ENCODE measurements at regions not wholly inside any gene's neighbourhood (a gene's known extent, or its start where the extent isn't known, plus 50 kb on each side); places are given as distances from the start of the nearest gene placed in this dataset.
"Not testable (repeated sequence)": the region's sequence is repeated elsewhere in the genome, so short reads cannot be mapped to it uniquely, and the experiment has no call there.

DNA sequence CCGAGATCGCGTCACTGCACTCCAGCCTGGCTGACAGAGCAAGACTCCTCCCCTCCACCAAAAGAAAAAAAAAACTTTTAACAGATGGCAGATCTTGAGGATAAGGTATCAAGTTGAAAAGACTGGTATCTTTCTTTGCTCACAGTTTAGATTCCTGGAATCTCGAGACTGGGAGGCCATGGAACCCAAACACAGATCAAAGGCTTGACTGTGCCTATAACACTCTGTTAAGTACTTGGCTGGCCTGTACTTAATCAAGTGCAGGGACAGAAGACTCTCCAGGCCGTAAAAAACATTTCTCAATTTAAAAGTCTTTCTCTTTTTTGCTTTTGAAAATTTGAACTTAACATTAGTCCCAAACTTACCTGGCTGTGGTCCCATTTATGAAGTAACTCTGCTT is 107.1 kb upstream of the ZNF516 start:
- no peak for DNase-seq

DNA sequence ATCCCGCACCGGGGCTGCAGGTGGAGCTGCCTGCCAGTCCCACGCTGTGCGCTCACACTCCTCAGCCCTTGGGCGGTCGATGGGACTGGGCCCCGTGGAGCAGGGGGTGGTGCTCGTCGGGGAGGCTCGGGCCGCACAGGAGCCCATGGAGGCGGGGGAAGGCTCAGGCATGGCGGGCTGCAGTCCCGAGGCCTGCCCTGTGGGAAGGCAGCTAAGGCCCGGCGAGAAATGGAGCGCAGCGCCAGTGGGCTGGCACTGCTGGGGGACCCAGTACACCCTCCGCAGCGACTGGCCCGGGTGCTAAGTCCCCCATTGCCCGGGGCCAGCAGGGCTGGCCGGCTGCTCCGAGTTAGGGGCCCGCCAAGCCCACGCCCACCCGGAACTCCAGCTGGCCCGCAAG is 105.0 kb upstream of the ZNF516 start:
- DNase-seq = not testable (repeated sequence)

DNA sequence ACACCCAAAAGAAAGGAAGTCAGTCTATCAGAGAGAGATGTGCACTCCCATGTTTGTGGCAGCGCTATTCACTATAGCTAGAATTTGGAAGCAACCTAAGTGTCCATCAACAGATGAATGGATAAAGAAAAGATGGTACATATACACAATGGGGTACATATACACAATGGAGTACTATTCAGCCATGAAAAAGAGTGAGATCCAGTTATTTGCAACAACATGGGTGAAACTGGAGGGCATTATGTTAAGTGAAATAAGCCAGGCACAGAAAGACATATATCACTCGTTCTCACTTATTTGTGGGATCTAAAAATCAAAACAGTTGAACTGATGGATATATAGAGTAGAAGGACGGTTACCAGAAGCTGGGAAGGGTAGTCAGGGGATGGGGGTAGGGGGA is 99.9 kb upstream of the ZNF516 start:
- no peak for DNase-seq

DNA sequence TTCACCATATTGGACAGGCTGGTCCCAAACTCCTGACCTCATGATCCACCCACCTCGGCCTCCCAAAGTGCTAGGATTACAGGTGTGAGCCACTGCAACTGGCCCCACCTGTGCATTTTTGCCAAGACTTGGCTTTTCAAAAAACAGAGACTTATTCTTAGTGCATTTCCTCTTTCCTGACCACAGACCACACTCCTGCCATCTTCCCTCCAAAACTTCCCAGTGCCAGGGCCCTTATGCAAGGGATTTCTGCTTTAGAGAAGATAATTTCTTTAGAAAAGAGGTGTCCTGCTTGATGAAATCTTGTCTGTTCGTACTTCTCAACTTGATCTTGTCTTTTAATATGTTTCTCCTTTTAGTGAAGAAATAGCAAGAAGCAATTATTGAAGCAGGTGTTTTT is 98.8 kb upstream of the ZNF516 start:
- DNase-seq = no peak

DNA sequence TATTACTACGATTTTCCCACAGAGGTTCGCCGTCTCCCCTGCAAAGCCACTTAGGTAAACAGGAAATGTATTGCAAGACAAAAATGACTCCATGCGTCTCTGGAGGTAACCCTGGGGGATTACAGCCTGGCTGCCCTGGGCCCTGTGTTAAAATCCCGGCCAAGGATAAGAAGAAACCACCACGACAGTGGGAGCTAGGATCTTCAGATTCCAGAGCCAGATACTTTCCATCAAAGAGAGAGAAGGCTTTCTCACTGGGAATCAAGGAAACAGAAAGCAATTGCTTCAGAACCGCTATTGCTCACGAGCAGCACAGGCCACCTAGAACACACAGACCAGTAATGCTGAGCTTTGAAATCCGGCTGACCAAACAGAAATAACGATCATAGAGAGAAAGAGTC is 97.9 kb upstream of the ZNF516 start:
- no peak for DNase-seq

DNA sequence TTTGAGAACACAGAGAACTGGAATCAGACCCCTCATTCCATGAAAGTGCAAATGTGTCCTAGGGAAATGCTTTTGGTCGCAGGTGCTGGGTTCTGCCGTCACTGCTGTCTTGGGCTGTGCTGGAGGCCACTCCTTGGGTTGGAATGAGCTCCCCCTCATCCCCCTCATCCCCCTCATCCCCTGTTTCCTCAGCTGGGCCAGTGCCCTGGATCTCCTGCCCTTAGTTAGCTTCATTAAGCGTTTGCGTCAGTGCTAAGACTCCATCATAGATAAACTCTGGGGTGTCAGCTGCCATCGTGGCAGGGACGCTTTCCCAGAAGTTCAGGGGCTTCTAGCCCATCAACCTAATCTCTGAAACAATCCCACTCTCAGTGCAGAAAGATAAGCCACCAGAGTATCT is 97.1 kb upstream of the ZNF516 start:
- no peak for DNase-seq

DNA sequence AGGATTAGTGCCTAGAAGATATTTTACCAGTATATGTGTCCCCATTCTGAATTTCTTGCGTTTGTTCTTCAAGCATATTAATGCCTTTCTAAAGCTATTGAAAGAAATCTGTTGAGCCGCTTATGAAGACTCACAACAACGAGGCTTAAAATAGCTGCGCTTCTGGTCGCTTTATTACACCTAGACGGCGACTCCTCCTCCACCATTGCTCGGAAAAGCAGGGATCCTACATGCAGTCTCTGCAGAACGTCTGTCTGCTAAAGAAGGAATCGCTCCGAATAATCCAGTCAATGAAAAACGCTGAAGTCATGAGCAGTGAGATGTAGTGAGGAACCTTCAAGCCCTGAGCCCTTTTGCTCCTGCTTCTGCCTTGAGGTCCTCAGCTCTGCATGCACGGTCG is 94.8 kb upstream of the ZNF516 start:
- no peak for DNase-seq

DNA sequence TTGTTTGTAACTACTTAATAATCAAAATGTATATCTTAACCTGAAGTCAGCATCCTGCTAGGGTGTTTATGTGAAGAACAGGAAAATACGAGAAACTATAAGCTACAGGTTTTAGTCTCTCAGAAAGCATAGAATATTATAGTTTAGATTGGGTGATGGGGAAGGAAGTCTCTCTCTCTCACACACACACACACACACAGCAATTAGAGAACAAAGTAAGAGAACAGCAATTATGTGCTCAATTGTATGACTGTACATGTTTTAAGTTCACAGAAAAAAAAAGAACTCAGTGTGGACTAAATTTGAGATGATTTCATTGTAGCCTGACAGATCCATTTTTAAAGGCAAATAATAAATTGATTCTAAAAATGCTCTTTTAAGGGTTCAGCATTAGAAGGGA is 94.3 kb upstream of the ZNF516 start:
- no peak for DNase-seq

DNA sequence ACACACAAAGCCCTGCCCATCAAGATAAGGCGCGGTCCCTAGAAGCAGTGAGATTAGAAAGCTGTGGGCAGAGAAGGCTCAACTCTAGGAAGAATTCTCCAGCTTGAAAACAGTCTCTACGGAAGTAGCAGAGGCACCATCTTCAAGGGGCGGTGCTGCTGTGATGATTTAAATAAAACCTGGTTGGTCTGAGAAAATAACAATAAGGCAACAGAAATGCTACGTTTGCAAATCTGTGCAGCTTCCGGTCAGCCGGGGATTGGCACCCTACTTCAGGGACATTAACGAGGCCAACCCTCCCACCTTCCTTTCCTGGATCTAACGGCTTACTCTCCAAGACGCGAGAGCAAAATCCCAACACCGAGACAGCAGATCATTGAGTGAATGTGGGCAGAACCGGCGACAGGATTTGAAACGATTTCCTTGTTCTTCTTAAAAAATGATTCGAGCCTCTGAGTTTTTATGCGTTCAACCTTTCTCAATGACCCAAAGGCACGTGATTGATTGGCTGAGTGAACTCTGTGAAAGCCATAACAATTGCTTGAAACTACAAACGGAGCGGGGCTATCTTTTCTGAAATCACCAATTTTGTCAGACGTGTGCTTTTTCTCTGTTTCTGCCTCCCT is 93.7 kb upstream of the ZNF516 start:
- DNase-seq = no peak

DNA sequence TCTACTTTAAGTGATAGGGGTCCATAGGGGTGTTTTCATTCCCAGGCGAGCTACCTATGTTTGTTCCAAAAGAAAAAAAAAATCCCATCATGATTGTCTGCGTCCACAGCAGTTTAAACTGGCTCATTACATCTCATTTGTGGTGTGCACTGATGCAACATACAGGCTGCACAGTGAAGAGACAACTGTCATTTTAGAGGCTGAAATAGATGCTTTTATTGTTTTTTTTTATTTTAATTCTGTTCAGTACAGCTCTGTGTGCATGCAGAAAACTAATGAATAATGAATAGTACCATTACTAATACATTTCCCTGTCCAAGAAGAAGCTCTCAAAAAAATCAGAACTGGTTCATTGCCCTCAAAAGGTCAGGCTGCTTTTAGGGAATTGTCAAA is 92.8 kb upstream of the ZNF516 start:
- DNase-seq = no peak

DNA sequence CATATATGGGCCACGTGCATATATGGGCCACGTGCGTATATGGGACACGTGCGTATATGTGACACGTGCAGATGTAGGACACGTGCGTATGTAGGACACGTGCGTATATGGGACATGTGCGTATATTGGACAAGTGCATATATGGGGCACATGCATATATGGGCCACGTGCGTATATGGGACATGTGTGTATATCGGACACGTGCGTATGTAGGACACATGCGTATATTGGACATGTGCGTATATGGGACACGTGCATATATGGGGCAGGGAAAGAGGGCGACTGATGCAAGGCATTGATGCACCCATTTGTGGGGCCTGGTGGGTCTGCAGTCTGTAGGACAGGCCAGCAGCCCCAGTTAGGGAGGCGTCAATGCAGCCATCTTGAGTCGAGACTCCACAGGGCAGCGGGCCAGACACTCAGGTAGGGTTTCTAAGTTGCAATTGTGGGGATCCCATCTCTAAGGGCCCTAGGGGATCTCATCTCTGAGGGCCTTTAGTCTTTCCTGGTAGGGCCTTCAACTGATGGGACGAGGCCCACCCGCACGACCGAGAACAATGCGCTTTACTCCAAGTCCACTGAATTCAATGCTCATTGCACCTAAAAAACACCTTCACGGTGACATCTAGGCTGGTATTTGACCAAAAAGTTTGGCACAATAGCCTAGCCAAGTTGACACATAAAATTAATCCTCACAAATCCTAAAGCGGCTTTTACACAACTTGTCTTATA is 92.3 kb upstream of the ZNF516 start:
- DNase-seq = no peak

DNA sequence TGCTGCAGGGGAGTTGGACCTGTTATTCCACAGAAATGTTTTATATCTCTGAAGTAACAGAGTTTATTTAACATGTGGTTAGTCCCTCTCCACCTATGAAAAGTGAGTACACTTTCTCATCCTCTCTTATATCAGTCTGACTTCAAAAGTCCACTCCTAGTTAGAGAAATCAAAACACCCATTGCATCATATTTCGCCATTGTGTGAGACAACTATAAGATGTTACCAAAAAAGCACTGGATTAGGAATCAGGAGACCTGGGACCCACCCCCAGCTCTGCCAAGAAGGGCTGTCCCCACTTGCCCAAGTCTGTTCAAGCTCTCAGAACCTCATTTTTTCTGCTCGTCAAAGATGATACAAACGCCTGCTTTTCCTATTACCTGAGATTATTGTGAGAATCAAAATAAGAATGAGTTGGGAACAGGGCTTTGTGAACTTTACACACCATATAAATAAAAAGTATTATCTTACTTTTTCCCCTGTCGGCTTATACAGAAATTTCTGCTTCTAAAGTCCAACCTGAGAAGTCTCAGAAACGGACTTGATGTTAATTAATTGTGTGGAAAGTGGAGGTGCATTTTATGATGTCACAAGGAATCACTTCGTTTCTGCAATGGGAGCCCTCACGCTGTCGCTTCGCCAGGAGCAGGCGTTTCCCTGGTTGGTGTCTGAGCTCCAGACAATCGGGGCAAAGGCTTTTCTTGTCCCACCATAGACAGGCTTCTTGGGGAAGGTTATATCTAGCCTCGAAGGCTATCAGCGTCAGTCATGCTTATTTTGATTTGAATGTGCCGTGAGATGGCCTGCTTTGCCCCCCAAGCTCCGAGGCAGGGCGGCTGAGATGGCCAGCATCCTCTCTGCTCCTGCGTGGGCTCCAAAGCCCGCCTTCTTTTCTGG is 89.6 kb upstream of the ZNF516 start:
- DNase-seq = no peak

DNA sequence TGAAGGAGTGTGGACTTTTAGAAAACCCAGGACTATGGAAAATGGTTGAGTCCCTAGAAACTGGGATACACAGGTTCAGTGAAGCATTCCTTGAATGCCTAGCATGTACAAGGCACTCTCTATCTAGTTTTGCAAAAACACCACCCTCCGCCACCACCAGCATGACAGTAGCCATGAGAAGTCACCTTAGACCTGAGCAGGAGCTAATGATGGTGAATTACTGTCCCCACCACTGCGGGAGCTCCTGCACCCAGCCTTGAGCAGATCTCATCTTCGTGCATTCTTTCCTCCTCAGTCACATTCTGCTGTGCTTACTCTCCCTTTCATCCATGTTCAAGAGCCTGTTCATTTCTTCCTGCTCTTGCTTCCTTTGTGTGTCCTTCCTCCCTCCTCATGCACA is 86.2 kb upstream of the ZNF516 start:
- no peak for DNase-seq

DNA sequence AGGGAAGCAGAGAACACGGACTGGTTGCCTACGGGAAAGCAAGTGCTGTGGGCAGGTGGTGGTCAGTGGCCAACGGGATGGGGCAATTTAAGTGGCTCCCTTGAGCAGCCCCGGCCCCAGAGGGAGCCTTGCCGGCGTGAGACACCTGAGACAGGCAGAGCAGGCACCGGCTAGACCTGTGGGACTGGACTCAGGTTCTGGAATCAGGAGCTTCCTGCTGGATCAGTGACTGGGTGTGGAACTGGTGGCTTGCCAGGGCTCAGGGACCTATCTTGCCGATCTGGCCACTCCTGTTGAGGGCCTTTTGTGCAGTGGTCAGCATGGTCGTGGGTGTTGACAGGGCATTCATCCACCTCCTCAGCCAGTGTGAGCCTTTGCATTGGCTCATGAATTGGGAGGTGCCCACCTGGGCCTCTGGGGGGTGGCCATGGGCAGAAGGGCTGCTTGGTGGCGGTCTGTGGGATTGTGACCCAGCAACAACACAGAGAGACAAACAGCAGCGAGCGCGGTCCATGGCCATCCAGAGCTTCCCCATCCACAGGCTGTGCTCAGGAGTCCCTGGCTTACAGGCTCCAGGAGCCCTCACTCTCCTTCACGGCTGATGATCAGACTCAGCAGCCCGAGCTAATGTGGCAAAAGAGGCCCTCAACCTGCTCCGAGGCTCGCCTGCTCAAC is 85.4 kb upstream of the ZNF516 start:
- DNase-seq = no peak

DNA sequence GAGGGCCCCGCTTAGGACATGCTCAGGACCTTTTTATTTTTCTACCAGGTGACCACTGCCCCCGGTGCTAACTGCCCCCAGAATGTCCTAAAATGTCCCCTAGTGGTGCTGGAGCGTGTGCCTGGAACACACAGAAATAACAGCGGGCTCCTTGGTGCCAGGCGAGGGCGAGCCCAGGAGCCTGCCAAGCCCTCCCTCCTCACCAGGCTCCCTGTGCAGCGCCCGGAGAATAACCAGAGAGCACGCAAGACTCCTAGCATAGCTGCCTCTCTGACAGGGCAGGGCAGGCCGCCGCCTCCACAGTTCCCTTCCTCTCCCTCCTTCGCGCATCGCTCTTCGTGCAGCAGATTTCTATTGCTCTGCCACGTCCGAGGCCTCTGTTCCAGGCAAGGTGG is 84.3 kb upstream of the ZNF516 start:
- DNase-seq = no peak

DNA sequence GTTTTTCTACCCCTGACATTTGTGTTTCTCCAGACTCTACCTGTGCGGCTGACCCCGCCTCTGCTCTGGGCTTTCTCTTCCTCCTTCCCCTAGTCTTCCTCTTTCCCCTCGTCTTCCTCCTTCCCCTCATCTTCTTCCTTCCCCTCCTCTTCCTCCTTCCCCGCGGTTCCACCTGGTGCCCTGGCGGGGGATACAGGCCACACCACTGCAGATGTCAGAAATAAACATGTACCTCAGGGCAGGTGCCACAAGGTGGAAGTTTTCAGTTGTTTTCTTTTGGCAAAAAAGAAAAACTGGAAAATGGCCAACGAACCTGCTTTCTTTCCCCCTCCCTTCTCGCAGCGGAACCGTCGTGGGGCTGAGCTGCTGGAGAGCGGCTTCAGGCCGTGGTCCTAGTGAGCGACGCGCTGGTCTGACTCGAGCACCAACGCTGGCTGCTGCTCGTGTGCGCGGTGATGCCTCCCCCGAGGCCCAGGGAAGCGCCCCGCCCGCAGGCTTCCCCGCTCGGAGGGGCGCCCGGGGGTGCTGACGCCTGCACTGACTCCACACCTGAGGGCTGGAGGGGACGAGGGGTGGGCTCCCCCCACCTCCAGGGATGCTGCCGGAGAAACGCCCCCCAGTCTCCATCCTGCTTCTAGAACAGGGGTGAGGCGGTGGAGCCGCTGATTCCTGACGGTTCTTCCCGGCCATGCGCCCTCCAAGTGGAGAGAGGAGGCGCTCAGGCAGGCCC is 83.7 kb upstream of the ZNF516 start:
- DNase-seq = no peak

DNA sequence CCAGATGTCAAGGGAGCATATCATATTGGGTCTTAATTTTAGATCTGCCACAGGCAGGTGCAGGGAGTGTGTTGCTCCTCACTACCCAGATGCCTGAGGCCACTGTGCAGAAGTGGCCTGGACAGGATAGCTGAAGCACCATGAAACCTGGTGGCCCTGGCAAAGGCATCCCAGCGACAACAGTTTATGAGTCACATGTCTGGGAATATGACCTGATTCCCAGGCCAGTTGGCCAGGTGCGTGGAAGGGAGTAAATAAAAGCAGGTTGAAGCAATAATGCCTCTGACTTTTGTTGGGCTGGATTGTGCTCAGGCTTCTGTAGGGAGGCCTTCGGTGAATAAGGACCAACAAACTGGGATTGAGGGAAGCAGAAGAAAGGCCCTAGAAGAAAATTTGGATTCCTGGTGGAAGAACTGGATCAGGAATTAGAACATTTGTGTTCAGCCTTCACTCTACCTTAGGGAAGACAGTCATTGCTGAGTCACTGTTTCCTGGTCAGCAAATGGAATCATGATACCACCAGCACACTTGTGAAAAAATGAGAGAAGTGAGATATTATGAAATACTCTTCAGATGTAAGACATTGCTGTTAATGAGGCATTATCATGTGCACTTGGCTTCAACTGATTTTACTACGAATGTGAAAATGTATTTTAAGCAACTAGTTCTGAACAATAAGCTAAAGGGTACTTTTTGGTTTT is 78.4 kb upstream of the ZNF516 start:
- peak; percentile 3 for DNase-seq

DNA sequence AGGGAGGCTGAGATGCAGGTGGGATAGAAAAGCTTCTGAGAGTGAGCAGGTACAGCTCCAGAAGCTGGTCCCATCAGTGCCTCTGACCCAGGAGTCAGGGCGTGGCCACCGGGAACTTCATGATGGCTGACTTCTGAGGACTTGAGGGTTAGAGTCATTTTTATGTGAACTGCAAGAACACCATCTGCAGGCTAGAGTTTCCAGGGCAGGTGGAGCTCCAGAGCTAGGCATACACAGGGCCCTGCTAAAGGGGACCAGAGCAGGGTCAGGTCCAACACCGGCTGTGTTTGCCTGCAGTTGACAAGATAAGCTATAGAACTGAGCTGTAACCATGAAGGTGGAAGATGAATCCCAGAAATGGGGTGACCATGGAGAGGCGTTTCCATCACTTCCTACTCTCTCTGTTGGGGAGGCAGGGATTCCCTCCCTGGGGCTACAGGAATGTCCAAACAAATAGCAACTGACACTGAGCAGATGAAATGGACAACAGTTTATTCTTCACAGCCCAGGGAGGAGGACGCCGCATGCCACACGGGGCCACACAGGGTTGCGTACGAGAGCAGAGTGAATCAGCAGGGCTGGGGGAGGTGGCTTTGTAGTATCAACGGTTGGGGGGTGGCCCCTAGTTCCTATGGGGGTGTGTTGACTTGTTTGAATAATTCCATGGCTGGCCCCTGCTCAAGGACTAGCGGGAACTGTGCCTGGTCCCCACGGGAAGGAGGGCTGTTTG is 77.6 kb upstream of the ZNF516 start:
- DNase-seq = no peak

DNA sequence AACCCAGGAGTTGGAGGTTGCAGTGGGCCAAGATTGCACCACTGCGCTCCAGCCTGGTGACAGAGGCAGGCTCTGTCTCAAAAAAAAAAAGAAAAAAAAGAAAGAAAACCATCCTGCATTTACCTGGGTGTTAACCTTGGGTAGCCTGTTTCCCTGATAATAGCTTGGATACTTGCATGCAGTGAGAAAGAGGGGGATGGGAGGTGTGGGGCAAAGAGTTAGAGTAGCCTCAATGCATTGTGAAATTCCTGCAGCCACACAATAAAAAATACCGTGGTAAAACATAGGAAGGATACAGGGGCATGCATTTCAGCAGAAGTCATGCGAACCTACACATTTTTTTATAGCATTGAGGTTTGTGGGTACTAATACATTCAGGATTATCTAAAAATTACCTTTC is 76.6 kb upstream of the ZNF516 start:
- no peak for DNase-seq

DNA sequence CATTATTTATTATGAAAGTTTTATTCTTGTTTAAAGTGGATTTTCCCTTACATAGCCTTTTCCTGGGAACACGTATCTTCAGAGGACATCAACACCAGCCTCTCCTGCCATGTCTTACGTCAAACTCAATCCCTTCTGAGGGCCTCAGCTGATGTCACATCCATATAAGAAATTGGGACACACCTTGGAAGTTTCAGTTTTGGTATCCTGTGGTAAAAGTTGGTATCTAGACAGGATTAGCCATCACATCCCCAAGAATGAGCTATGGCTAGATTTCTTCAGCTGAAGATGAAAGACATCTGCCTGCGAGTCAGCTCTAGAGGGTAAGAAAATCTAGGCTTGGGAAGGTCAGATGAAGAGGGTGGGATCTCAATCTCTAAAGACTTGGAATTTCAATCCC is 75.8 kb upstream of the ZNF516 start:
- no peak for DNase-seq

DNA sequence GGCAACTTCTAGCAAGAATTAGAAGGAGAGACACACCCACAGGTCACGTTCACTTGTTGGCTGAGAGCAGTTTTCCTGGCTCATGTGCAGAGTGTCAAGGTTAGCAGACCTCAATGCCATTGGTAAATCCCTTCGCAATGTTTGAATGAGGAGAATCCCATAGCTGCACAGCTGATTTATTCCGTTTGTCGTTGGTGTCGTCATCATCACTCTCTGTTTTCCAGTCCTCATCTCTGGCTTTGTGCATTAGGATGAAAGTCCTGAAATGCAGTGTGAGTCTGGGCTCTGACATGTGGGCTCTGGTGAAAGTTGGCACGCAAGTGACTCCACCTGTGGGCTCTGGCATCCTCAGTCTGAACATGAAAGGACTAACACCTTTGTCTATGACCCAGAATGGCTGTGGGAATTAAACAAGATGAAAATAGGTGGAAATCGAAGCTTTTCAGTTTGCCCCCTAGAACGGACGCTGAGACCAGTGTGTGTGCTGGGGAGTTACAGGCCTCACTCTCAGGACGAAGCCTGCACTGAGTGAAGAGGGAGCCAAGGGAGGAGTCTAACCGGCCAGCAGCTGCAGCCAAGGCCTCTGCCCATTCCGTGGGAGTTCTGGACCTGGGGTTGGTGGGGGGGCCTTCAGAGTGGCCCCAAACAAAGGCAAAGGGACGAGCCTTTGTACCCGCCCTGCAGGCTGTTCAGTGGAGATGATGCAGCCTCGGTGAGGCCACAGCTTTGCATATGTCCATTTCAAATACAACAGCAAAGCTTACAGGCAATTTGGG is 74.8 kb upstream of the ZNF516 start:
- no peak for DNase-seq

Measured in NCI-H2029 treated with DMSO at 0.1 percent for 48 hours (cell line).